ENCODE measurements at regions not wholly inside any gene's neighbourhood (a gene's known extent, or its start where the extent isn't known, plus 50 kb on each side); places are given as distances from the start of the nearest gene placed in this dataset.

DNA sequence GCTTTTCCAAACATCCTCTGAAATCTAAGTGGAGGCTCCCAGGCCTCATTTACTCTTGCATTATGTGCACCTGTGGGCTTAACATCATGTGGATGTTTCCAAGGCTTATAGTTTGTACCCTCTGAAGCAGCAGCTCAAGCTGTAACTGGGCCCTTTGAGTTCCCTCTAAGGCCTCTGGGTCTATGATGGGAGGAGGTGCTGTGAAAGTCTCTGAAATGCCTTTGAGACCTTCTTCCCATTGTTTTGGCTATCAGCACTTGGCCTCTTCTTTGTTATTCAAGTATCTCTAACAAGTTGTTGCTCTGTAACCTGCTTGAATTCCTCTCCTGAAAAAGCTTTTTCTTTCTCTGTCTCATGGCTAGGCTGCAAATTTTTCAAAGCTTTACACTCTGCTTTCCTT, 58.1 kb upstream of the MYT1L start:
- Histone ChIP-seq H3K4me3 (no peak overlapping the region), H3K36me3 (no peaks in the 10 kb centered on the region), H3K4me1 (replicated peaks) (no peaks in the 10 kb centered on the region), H3K27me3 (replicated peaks) (no peaks in the 10 kb centered on the region), H3K9me3 (replicated peaks) (no peaks in the 10 kb centered on the region), H3K27ac (no peak overlapping the region)
- DNase-seq (ENCODE audit: low read depth in 1 of 2, low spot score in 2 of 2), result no peak
